ENCODE measurements at regions not wholly inside any gene's neighbourhood (a gene's known extent, or its start where the extent isn't known, plus 50 kb on each side); places are given as distances from the start of the nearest gene placed in this dataset.

DNA sequence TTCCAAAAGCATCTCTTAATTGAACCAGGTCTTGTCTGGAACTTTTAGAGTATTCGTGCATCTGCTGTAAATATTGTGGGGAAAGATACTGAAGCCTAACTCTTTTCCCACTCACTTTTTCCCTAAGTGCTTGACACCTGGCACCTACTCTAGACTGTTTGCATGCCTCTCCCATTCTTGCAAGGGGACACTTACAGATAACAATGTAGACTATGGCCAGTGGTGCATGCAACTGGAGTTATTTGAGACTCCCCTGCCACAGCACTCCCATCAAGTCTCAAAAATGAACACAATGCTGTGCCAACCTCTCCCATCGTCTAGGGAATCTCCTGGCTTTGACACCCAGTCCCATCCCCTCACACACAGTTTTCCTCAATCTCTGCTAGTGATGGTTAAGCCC lies 118.6 kb upstream of the ATP1B1 start:
- TF ChIP-seq, protein P1, sequence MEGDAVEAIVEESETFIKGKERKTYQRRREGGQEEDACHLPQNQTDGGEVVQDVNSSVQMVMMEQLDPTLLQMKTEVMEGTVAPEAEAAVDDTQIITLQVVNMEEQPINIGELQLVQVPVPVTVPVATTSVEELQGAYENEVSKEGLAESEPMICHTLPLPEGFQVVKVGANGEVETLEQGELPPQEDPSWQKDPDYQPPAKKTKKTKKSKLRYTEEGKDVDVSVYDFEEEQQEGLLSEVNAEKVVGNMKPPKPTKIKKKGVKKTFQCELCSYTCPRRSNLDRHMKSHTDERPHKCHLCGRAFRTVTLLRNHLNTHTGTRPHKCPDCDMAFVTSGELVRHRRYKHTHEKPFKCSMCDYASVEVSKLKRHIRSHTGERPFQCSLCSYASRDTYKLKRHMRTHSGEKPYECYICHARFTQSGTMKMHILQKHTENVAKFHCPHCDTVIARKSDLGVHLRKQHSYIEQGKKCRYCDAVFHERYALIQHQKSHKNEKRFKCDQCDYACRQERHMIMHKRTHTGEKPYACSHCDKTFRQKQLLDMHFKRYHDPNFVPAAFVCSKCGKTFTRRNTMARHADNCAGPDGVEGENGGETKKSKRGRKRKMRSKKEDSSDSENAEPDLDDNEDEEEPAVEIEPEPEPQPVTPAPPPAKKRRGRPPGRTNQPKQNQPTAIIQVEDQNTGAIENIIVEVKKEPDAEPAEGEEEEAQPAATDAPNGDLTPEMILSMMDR (IDR thresholded peaks at IDR 0.05; ENCODE audit: low read depth, low read length, missing control alignments): no peak
- Histone ChIP-seq H3K36me3 (replicated peaks) (no peaks in the 10 kb centered on the region), H3K27ac (no peak overlapping the region), H3K27me3 (replicated peaks) (no peaks in the 10 kb centered on the region), H3K4me3 (ENCODE audit: low read depth, low read length) (no peak overlapping the region)
- in situ Hi-C loops (cut with HindIII; ENCODE audit: low pct_ligation_motif_present, low sequenced_read_pairs): no loop called here
- DNase-seq: no peak

DNA sequence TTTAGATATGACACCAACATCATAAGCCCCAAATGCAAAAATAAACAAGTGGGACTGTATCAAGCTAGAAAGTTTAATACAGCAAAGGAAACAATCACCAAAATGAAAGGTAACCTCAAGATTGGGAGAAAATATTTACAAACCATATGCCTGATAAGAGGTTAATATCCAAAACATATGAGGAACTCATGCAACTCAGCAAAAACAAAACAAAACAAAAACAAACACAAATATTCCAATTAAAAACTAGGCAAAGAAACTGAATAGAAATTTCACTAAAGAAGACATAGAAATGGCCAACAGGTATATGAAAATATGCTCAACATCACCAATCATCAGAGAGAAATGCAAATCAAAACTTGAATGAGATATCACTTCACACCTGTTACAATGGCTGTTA lies 116.5 kb upstream of the ATP1B1 start:
- in situ Hi-C loops (cut with HindIII; ENCODE audit: low pct_ligation_motif_present, low sequenced_read_pairs): no loop called here
- no peak overlapping the region for H3K4me3 ChIP-seq (ENCODE audit: low read depth, low read length)
- H3K36me3 ChIP-seq (replicated peaks): no peaks in the 10 kb centered on the region
- TF ChIP-seq, protein P1 (IDR thresholded peaks at IDR 0.05; ENCODE audit: low read depth, low read length, missing control alignments): no peak
- no peak overlapping the region for H3K27ac ChIP-seq
- DNase-seq: no peak
- no peaks in the 10 kb centered on the region for H3K27me3 ChIP-seq (replicated peaks)

DNA sequence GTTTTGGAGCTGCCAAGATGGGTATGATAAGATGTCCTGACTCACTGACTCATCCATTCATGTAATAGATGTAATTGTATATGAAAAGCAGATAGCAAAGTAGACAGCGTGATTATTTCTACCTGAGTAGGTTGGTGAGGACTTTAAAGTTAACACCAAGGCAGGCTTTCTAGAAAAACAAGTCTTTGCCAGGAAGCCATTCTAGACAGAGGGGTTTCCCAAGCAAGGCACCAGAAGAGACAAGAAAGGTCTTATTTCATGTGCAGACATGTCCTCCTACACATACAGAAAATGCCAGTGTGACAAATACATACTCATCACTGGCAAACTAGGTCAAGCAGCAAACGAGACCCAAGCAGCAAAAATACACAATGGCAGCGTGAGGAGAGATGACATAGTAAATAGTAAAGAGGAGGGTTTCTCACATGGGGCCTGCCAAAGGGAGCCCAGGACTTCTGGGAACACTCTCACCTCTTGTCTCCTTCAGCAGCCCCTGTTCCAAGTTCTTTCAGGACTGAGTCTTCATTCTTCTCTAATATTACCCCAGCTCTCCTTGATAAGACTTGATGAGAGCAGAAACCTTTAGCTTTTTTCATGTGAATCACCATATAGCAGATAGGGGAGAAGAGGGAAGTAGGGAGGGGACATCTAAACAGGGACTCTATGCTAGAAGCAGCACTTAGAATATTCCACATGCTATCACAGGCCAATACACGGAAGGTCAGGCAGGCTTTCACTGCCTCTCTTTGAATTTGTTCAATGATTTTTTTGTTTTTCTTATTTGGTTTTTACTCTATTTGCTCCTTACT lies 114.6 kb upstream of the ATP1B1 start:
- H3K4me3 ChIP-seq (ENCODE audit: low read depth, low read length): no peak overlapping the region
- no peaks in the 10 kb centered on the region for H3K27me3 ChIP-seq (replicated peaks)
- TF ChIP-seq, protein P1 (IDR thresholded peaks at IDR 0.05; ENCODE audit: low read depth, low read length, missing control alignments): no peak
- H3K36me3 ChIP-seq (replicated peaks): no peaks in the 10 kb centered on the region
- no peak overlapping the region for H3K27ac ChIP-seq
- in situ Hi-C loops (cut with HindIII; ENCODE audit: low pct_ligation_motif_present, low sequenced_read_pairs): no loop called here
- no peak for DNase-seq

DNA sequence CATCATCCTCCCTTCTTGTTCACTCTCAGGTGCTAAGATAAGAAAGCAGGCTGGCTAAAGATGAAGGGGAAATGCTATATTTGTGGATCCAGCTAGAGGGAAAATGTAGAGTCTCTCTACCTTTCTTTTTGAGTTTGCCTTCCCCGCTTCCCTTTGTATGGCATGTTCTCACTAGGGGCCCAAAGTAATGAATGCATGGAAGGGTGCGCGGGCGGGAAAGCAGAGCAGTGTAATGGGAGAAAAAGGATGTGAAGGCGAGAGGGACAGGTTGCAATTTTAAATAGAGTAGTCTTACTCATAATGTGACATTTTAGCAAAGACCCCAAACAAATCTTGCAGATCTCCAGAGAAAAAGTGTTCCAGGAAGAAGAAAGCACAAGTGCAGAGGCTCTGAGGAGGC lies 105.1 kb upstream of the ATP1B1 start:
- TF ChIP-seq, protein P1 (IDR thresholded peaks at IDR 0.05; ENCODE audit: low read depth, low read length, missing control alignments): no peak
- Histone ChIP-seq H3K27me3 (replicated peaks) (no peaks in the 10 kb centered on the region), H3K27ac (no peak overlapping the region), H3K4me3 (ENCODE audit: low read depth, low read length) (no peak overlapping the region), H3K36me3 (replicated peaks) (no peaks in the 10 kb centered on the region)
- in situ Hi-C loops (cut with HindIII; ENCODE audit: low pct_ligation_motif_present, low sequenced_read_pairs): no loop called here
- no peak for DNase-seq

DNA sequence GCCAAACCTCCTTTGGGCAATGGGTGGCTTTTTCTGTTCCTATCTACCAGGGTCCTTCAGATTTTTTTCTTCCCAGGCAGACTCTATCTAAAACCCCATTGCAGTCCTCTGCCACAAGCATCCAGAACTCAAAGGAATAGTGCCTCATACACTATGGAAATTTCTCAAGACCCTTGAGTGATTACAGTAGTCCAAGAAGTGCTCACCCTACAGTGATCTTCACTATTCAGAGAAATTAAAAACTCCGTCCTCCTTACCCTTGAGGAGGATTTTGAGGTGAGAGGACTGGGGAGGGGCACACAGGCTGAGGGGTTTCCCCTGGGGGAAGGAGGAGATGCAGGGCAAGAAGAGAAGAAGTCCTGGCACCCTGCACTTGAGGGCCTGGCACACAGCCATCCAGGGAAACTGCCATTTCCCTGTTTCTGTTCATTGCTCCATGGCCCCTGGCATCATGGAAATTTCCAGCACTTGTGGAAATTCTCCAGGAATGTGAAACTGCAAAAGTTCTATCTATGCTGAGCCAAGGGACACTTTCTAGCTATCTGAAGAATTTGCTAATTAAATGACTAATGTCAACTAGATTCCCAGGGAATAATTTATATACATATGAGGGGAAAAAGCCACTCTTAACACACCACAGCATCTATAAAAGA lies 102.5 kb upstream of the ATP1B1 start:
- in situ Hi-C loops (cut with HindIII; ENCODE audit: low pct_ligation_motif_present, low sequenced_read_pairs): no loop called here
- Histone ChIP-seq H3K27ac (no peak overlapping the region), H3K4me3 (ENCODE audit: low read depth, low read length) (no peak overlapping the region), H3K36me3 (replicated peaks) (no peaks in the 10 kb centered on the region), H3K27me3 (replicated peaks) (no peaks in the 10 kb centered on the region)
- DNase-seq: no peak
- TF ChIP-seq, protein P1 (IDR thresholded peaks at IDR 0.05; ENCODE audit: low read depth, low read length, missing control alignments): no peak

Measured in brain microvascular endothelial cell (primary cell).